KMS-11 (cell line): ENCODE measurements at regions not wholly inside any gene's neighbourhood (a gene's known extent, or its start where the extent isn't known, plus 50 kb on each side); places are given as distances from the start of the nearest gene placed in this dataset.

Experiments used
- H2AFZ ChIP-seq: fragments of 200-600 bp; sonication (generic); 2 replicates; pipeline ENCODE4 v1.6.1; 2016; ENCODE audit warnings: antibody characterized with exemption, mixed run types, low read depth
- H3K27ac ChIP-seq: fragments of 200-600 bp; sonication (generic); 2 replicates; pipeline ENCODE4 v1.6.1; 2016; ENCODE audit warnings: mild to moderate bottlenecking, mixed run types
- H3K27me3 ChIP-seq: fragments of 200-600 bp; sonication (generic); 2 replicates; pipeline ENCODE4 v1.6.1; 2017; ENCODE audit warnings: mild to moderate bottlenecking, low read depth, mixed run types, moderate library complexity; ENCODE audit not compliant: insufficient read depth
- H3K36me3 ChIP-seq: fragments of 200-600 bp; sonication (generic); 2 replicates; pipeline ENCODE4 v1.6.1; 2017; ENCODE audit warnings: mild to moderate bottlenecking, mixed run types; ENCODE audit not compliant: insufficient read depth
- H3K4me1 ChIP-seq: fragments of 200-600 bp; sonication (generic); 2 replicates; pipeline ENCODE4 v1.6.1; 2016; ENCODE audit warnings: mild to moderate bottlenecking, low read depth, mixed run types; ENCODE audit not compliant: poor library complexity, severe bottlenecking
- H3K4me2 ChIP-seq: fragments of 200-600 bp; sonication (generic); 2 replicates; pipeline ENCODE4 v1.7.0; 2016; ENCODE audit warnings: mild to moderate bottlenecking, mixed run types
- H3K4me3 ChIP-seq: fragments of 200-600 bp; sonication (generic); IDR thresholded peaks from 2 replicates; pipeline ENCODE4 v1.6.1; 2017; ENCODE audit warnings: low read depth, low read length, mixed read lengths; ENCODE audit not compliant: insufficient read depth
- H3K79me2 ChIP-seq: fragments of 200-600 bp; sonication (generic); 2 replicates; pipeline ENCODE4 v1.6.1; 2016; ENCODE audit warnings: low read depth, mixed run types; ENCODE audit not compliant: insufficient read depth
- H3K9ac ChIP-seq: fragments of 200-600 bp; sonication (generic); 2 replicates; pipeline ENCODE4 v1.6.1; 2016; ENCODE audit warnings: mild to moderate bottlenecking, mixed run types
- H4K20me1 ChIP-seq: fragments of 200-600 bp; sonication (generic); 2 replicates; pipeline ENCODE4 v1.6.1; 2016; ENCODE audit warnings: mild to moderate bottlenecking, mixed run types; ENCODE audit not compliant: insufficient read depth
- TF ChIP-seq, protein P1 (sequence below): fragments of 200-600 bp; sonication (generic); conservative IDR thresholded peaks from 2 replicates; pipeline ENCODE4 v1.6.1; 2017; ENCODE audit warnings: low read depth, mild to moderate bottlenecking, antibody characterized with exemption, low read length, moderate library complexity, mixed read lengths

DNA sequence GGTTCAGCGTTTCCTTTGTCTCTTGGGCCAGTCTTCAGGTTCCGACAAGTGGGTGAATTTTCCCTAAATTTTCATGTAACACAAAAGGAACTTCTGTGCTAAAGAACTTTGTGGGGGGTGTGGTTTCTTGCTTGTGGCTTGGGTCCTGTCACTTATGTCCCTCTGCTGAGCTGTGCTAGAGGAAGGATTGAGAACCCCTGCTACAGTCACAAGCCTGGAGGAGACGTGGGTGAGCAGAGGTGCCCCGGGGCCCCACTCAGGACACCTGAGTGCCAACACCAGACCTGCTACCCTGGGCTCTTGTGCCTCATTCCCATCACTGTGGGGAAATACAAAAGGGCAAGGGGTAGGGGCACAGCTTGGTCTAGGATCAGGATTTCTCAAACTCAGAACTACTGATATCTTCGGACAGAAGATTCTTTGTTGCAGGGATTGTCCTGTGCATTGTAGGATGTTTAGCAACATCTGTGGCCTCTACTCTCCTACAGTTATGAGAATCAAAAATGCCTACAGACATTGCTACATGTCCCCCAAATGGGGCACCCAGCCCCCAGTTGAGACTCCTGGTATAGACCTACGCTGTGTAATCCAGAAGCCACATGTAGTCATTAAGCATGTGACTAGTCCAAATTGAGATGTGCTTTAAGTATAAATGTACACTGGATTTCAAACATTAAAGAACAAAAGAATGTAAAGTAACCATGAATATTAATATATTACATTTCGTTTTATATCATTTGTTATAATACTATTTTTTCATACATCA lies 128.7 kb downstream of the LY86 start:
- TF ChIP-seq, protein P1, sequence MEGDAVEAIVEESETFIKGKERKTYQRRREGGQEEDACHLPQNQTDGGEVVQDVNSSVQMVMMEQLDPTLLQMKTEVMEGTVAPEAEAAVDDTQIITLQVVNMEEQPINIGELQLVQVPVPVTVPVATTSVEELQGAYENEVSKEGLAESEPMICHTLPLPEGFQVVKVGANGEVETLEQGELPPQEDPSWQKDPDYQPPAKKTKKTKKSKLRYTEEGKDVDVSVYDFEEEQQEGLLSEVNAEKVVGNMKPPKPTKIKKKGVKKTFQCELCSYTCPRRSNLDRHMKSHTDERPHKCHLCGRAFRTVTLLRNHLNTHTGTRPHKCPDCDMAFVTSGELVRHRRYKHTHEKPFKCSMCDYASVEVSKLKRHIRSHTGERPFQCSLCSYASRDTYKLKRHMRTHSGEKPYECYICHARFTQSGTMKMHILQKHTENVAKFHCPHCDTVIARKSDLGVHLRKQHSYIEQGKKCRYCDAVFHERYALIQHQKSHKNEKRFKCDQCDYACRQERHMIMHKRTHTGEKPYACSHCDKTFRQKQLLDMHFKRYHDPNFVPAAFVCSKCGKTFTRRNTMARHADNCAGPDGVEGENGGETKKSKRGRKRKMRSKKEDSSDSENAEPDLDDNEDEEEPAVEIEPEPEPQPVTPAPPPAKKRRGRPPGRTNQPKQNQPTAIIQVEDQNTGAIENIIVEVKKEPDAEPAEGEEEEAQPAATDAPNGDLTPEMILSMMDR = no peak
- no peaks in the 10 kb centered on the region for H3K27me3 ChIP-seq
- no peak overlapping the region for H3K4me2 ChIP-seq
- H3K9ac ChIP-seq = no peak overlapping the region
- H4K20me1 ChIP-seq = no peaks in the 10 kb centered on the region
- no peak overlapping the region for H2AFZ ChIP-seq
- no peak overlapping the region for H3K27ac ChIP-seq
- H3K79me2 ChIP-seq = no peaks in the 10 kb centered on the region
- H3K4me1 ChIP-seq = no peaks in the 10 kb centered on the region
- no peaks in the 10 kb centered on the region for H3K36me3 ChIP-seq
- no peak overlapping the region for H3K4me3 ChIP-seq

DNA sequence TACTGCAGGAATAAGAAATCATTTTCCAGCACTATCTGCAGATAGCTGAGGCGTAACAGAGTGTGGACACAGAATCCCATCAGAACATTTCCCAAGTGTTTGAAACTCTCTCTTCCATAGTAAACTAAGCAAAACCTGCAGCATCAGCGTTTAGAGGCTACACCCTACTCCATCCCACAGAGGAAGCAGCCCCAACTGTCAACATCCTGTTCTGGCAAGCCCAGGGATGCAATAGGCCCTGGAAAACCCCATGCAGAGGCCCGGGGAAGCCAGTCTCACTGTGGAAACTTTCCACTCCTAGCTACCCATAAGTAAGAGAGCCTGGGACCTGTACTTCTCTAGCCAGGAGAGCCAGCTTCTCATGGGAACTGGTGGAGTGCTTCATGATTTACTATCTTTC lies 129.4 kb downstream of the LY86 start:
- no peak overlapping the region for H3K9ac ChIP-seq
- TF ChIP-seq, protein P1 = no peak
- H2AFZ ChIP-seq = no peak overlapping the region

DNA sequence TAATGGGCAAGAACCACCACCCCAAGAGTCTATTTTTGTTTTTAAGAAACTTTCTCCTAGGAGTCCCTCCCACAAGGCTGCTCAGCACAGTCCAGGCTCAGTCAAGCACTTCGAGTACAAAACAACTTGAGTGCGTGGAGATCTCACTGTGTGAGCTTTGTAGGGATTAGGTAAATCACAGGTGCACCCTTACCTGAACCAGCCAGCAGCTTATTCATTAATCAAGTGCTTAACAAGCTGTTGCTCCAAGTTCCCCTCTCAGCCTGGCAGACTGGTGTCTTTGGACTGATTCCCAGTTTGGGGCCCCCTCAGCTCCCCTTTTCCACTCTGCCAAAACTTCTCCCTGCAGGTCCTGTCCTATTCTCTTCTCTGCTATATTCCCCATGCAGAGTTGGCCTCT lies 133.1 kb downstream of the LY86 start:
- no peaks in the 10 kb centered on the region for H3K79me2 ChIP-seq
- no peak overlapping the region for H3K4me3 ChIP-seq
- peaks cover 4% of the 10 kb centered on the region for H3K4me1 ChIP-seq
- H3K4me2 ChIP-seq = no peak overlapping the region
- no peak overlapping the region for H3K9ac ChIP-seq
- H3K27me3 ChIP-seq = no peaks in the 10 kb centered on the region
- no peak overlapping the region for H3K27ac ChIP-seq
- TF ChIP-seq, protein P1 = no peak
- no peak overlapping the region for H2AFZ ChIP-seq
- H3K36me3 ChIP-seq = no peaks in the 10 kb centered on the region
- H4K20me1 ChIP-seq = no peaks in the 10 kb centered on the region

More for the DNA sequence above, 129.4 kb downstream of the LY86 start:
- Histone ChIP-seq H3K79me2 (no peaks in the 10 kb centered on the region), H3K4me1 (no peaks in the 10 kb centered on the region), H3K4me2 (no peak overlapping the region), H3K27me3 (no peaks in the 10 kb centered on the region), H3K36me3 (no peaks in the 10 kb centered on the region), H4K20me1 (no peaks in the 10 kb centered on the region), H3K4me3 (no peak overlapping the region), H3K27ac (no peak overlapping the region)

DNA sequence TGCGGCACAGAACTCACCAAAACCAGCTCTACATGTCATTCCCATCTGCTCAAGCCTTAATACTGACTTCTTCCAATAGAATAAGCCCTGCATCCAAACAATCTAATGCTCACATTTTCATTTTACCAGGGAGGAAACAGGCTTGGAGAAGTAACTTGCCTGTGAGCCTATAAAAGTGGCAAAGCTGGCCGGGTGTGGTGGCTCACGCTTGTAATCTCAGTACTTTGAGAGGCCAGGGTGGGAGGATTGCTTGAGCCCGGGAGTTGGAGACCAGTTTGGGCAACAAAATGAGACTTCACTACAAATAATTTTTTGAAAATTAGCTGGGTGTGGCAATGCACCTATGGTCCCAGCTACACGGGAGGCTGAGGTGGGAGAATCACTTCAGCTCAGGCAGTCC lies 133.7 kb downstream of the LY86 start:
- Histone ChIP-seq H3K4me2 (no peak overlapping the region), H2AFZ (no peak overlapping the region), H3K36me3 (no peaks in the 10 kb centered on the region), H3K4me3 (no peak overlapping the region), H4K20me1 (no peaks in the 10 kb centered on the region), H3K9ac (no peak overlapping the region), H3K27ac (no peak overlapping the region), H3K27me3 (no peaks in the 10 kb centered on the region), H3K79me2 (no peaks in the 10 kb centered on the region), H3K4me1 (peaks cover 4% of the 10 kb centered on the region)
- TF ChIP-seq, protein P1 = no peak
